Right cardiac atrium (tissue), 5 donors: ENCODE measurements at regions not wholly inside any gene's neighbourhood (a gene's known extent, or its start where the extent isn't known, plus 50 kb on each side); places are given as distances from the start of the nearest gene placed in this dataset.
"Not testable (repeated sequence)": the region's sequence is repeated elsewhere in the genome, so short reads cannot be mapped to it uniquely, and the experiment has no call there.

ENCODE experiments used
- ATAC-seq, 2 donors: fragments of 200-7000 bp; cut with Tn5 transposase; one replicate each; pipeline versions ENCODE4 v1.8.0 to v1.9.1; 2020; ENCODE audit warnings: moderate library complexity in 2 of 2, mild to moderate bottlenecking in 1 of 2
- DNase-seq, 3 donors: peaks; one replicate each; pipeline ENCODE4 v3.0.0-alpha.2; 2020
- H3K27ac ChIP-seq: one replicate; pipeline ENCODE4 v1.5.1; 2013; ENCODE audit warnings: mild to moderate bottlenecking, low read length, control low read depth, moderate library complexity
- H3K27me3 ChIP-seq: one replicate; pipeline ENCODE4 v1.6.1; 2013; ENCODE audit not compliant: control insufficient read depth, insufficient read depth
- H3K4me1 ChIP-seq: one replicate; pipeline ENCODE4 v1.6.1; 2013; ENCODE audit warnings: low read length; ENCODE audit not compliant: control insufficient read depth, insufficient read depth
- H3K4me3 ChIP-seq: one replicate; pipeline ENCODE4 v1.5.1; 2013; ENCODE audit warnings: low read length, control low read depth
- H3K9me3 ChIP-seq: one replicate; pipeline ENCODE4 v1.6.1; 2013; ENCODE audit warnings: low read length; ENCODE audit not compliant: control insufficient read depth
- WGBS: extraction: QIAGEN DNeasy Blood & Tissue Kit; methylation state at CpG from one replicate; pipeline ENCODE4 v1.1.7; 2013; 5-methylcytosine and 5-hydroxymethylcytosine counted together
- intact Hi-C, 4 donors: fragments of 100-400 bp; cut with DNase I; formaldehyde crosslinking; loops; one replicate each; pipeline versions ENCODE4 v1.11.0 to v1.14.0; 2022 to 2023
- donor health status: healthy with polysubstance abuse.
- donor health status: DM: no; HTN: yes; CAD: no.
- donor health status: DM: no; HTN: no; CAD: no.
- donor health status: DM: no; HTN: yes; CAD: no; lungs with severe emphysema.
- donor health status: DM: yes; HTN: yes; CAD: no.

- ATAC-seq, result no peak
- no peaks in the 10 kb centered on the region for H3K27me3 ChIP-seq
- no peak overlapping the region for H3K27ac ChIP-seq
- WGBS, result 49% methylated on average over 2 of the region's 2 CpGs
- H3K9me3 ChIP-seq, result no peaks in the 10 kb centered on the region
- intact Hi-C loops, result no loop called here
- H3K4me1 ChIP-seq, result no peaks in the 10 kb centered on the region
- no peak for DNase-seq
- H3K4me3 ChIP-seq, result no peak overlapping the region
Observed at GRCh38 chr4:112007391-112007790, 137.9 kb upstream of the FAM241A start.

DNA sequence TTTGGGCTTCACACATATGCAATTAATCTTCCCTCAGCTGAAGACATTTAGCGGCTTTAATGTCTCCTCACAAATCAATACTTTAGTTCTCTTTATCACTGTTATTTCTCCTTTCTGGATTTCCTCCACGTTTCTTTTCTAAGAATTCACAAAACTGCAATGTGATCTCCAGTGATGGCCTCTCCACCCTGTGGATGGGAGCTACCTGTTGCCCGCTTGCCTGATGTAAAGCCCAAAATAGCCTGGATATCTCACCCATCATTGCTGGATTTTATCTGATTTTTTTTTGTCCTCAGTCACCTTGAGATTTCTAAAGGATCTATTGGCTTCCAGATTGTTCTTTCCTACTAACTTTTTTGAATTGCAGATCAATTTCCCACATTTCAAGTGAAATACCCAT, 129.3 kb upstream of the FAM241A start:
- 72% methylated on average over 3 of the region's 3 CpGs for WGBS

GRCh38 chr4:112023402-112023950, 121.8 kb upstream of the FAM241A start:
- DNase-seq, result no peak
- intact Hi-C loops, result loop anchor here in 2 of 4 donors (10.0 kb wide), 2 partner anchors 79 to 379 kb away; no protein-coding TSS in a partner anchor
- peak; percentile 14 to 62 for ATAC-seq
- H3K27ac ChIP-seq, result no peak overlapping the region
- no peak overlapping the region for H3K4me3 ChIP-seq
- no peaks in the 10 kb centered on the region for H3K9me3 ChIP-seq
- no peaks in the 10 kb centered on the region for H3K4me1 ChIP-seq
- 41% methylated on average over 2 of the region's 2 CpGs for WGBS
- H3K27me3 ChIP-seq, result no peaks in the 10 kb centered on the region

More for the DNA sequence above, 129.3 kb upstream of the FAM241A start:
- H3K4me3 ChIP-seq, result no peak overlapping the region
- intact Hi-C loops, result no loop called here
- H3K27me3 ChIP-seq, result no peaks in the 10 kb centered on the region
- DNase-seq, result no peak
- no peak overlapping the region for H3K27ac ChIP-seq
- H3K4me1 ChIP-seq, result no peaks in the 10 kb centered on the region
- no peaks in the 10 kb centered on the region for H3K9me3 ChIP-seq
- ATAC-seq, result no peak

DNA sequence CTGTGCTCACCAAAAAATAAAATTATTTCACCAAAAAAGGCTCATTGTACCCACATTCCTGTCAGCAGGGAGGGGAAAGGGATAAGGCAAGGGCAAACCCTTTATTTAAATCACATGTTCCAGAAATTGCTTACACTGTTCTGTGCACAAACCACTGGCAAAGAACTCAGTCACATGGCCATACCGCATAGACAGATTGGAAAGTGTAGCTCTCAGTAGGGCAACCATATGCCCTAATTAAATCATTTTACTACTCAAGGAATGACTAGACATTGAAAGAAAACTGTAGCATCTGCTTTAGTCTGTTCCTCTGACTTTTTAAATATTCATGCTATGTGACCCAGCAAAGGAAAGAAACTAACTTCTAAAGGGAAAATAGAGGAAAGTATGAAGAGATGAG, 119.2 kb upstream of the FAM241A start:
- Histone ChIP-seq H3K27ac (no peak overlapping the region), H3K4me3 (no peak overlapping the region), H3K4me1 (no peaks in the 10 kb centered on the region), H3K9me3 (no peaks in the 10 kb centered on the region), H3K27me3 (no peaks in the 10 kb centered on the region)
- ATAC-seq (no peak), DNase-seq (no peak)
- WGBS, result 90% methylated on average over 1 of the region's 1 CpG
- intact Hi-C loops, result loop anchor here in 2 of 4 donors (10.0 kb wide), 2 partner anchors 81 to 381 kb away; no protein-coding TSS in a partner anchor

- Histone ChIP-seq H3K27me3 (no peaks in the 10 kb centered on the region), H3K4me3 (no peak overlapping the region), H3K27ac (no peak overlapping the region), H3K9me3 (no peaks in the 10 kb centered on the region), H3K4me1 (no peaks in the 10 kb centered on the region)
- ATAC-seq (no peak), DNase-seq (no peak)
- 75% methylated on average over 8 of the region's 8 CpGs for WGBS
- intact Hi-C loops, result loop anchor here (5.0 to 10.0 kb wide), 3 partner anchors 85 to 392 kb away; no protein-coding TSS in a partner anchor
Observed at GRCh38 chr4:112029771-112030171, 115.5 kb upstream of the FAM241A start.

DNA sequence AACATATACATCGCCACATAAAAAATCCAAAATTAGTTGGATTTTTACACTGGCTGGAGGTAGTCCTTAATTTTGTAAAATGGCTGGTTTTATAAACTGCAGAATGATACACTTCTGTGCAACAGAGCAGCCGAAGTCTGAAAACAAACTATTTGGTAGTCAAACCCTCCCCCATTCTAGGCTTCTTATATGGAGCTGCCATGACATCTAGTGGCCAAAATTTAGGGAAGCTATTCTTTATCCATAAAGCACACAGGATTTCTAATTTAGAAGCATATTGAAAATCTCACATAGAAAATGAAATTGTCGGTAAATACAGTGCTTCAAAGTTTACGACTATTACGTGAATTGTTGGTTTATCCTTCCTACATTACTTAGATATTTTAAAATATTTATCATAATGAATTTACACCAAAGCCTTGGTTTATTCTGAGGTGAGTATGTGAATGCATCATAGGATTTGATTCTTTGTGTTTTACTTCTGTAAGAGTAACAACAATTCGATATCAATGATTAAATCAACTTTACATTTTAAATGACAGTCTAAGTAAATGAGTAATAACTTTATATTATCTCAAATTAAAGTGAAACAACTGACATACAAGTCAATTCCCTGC, 113.4 kb upstream of the FAM241A start:
- no peaks in the 10 kb centered on the region for H3K9me3 ChIP-seq
- H3K27ac ChIP-seq, result no peak overlapping the region
- H3K27me3 ChIP-seq, result no peaks in the 10 kb centered on the region
- no peak overlapping the region for H3K4me3 ChIP-seq
- intact Hi-C loops, result loop anchor here in 3 of 4 donors (5.0 to 10.0 kb wide), 2 partner anchors 387 to 395 kb away; no protein-coding TSS in a partner anchor
- no peaks in the 10 kb centered on the region for H3K4me1 ChIP-seq
- peak; percentile 67 to 72 for ATAC-seq
- 12% methylated on average over 6 of the region's 6 CpGs for WGBS
- no peak for DNase-seq

DNA sequence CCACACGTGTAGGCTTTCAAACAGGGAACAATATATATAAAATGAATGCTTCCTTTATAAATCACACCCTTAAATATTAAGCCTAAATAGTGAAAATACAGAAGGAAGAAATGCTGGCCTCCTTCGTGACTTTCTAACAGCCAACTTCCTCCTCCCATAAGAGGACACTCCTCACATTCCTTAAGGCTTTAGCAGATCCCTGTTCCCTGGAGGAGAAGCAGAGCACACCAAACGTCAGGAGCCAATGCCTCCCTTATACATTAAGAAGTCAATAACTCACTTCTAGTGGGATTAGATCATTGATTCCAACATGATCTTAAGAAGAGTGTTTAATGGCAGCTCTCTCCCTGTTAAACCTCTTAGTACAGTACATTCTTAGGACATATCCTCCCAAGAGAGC, 108.4 kb upstream of the FAM241A start:
- Histone ChIP-seq H3K27ac (no peak overlapping the region), H3K27me3 (no peaks in the 10 kb centered on the region), H3K9me3 (no peaks in the 10 kb centered on the region), H3K4me3 (no peak overlapping the region), H3K4me1 (no peaks in the 10 kb centered on the region)
- DNase-seq (no peak), ATAC-seq (no peak)
- intact Hi-C loops, result loop anchor here in 2 of 4 donors (10.0 kb wide), 1 partner anchor 392 kb away; no protein-coding TSS in a partner anchor
- 30% methylated on average over 3 of the region's 3 CpGs for WGBS

GRCh38 chr4:112038861-112039260, 106.4 kb upstream of the FAM241A start:
- Histone ChIP-seq H3K4me3 (no peak overlapping the region), H3K27ac (no peak overlapping the region), H3K4me1 (no peaks in the 10 kb centered on the region), H3K9me3 (no peaks in the 10 kb centered on the region), H3K27me3 (no peaks in the 10 kb centered on the region)
- intact Hi-C loops, result loop anchor here in 2 of 4 donors (10.0 kb wide), 1 partner anchor 394 kb away; no protein-coding TSS in a partner anchor
- no peak for ATAC-seq
- WGBS, result 77% methylated on average over 2 of the region's 2 CpGs
- DNase-seq, result no peak

GRCh38 chr4:112049119-112049518, 96.1 kb upstream of the FAM241A start:
- not testable (repeated sequence) for H3K27ac ChIP-seq, DNase-seq, H3K27me3 ChIP-seq, H3K9me3 ChIP-seq, H3K4me1 ChIP-seq, ATAC-seq, H3K4me3 ChIP-seq
- WGBS, result 95% methylated on average over 3 of the region's 3 CpGs
- intact Hi-C loops, result loop anchor here in 1 of 4 donors (10.0 kb wide), 1 partner anchor 1734 kb away; no protein-coding TSS in a partner anchor

DNA sequence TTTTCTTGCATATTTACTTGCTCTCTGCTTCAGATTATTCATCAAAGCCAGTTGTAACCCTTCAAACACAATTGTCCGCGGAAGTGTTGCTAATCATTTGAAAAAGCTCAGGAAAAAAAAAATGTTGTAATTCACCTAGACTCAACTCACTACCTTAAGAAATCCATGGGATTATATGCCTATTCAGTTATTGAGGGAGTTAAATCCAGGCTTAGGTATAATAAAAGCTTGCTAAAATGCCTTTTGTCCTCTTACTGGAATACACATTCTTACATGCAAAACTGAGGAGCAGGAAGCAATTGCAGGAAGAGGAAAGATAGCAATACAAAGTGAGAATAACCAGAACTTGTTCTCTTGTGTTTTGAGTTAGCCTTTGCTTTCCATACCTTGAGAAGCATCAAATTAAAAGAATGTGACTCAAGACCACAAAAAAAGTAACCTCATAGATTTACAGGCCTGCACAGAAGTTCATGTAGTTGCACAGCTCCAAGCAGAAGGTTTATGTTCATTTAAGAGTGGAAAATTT, 91.4 kb upstream of the FAM241A start:
- H3K9me3 ChIP-seq, result no peaks in the 10 kb centered on the region
- WGBS, result 81% methylated on average over 2 of the region's 2 CpGs
- intact Hi-C loops, result no loop called here

GRCh38 chr4:112055100-112055499, 90.2 kb upstream of the FAM241A start:
- Histone ChIP-seq H3K4me3 (no peak overlapping the region), H3K27ac (no peak overlapping the region), H3K27me3 (no peaks in the 10 kb centered on the region), H3K4me1 (no peaks in the 10 kb centered on the region), H3K9me3 (no peaks in the 10 kb centered on the region)
- intact Hi-C loops, result no loop called here
- no peak for ATAC-seq
- DNase-seq, result no peak

More for the DNA sequence above, 91.4 kb upstream of the FAM241A start:
- no peaks in the 10 kb centered on the region for H3K4me1 ChIP-seq
- H3K27me3 ChIP-seq, result no peaks in the 10 kb centered on the region
- no peak overlapping the region for H3K4me3 ChIP-seq
- DNase-seq (no peak), ATAC-seq (no peak)
- H3K27ac ChIP-seq, result no peak overlapping the region
